ENCODE measurements at regions not wholly inside any gene's neighbourhood (a gene's known extent, or its start where the extent isn't known, plus 50 kb on each side); places are given as distances from the start of the nearest gene placed in this dataset.
"Not testable (repeated sequence)": the region's sequence is repeated elsewhere in the genome, so short reads cannot be mapped to it uniquely, and the experiment has no call there.

GRCh38 chr3:86830566-86830965, 160.4 kb downstream of the VGLL3 start:
- no peak overlapping the region for H3K27ac ChIP-seq (ENCODE audit: low read depth, low read length)
- no peaks in the 10 kb centered on the region for H3K36me3 ChIP-seq (ENCODE audit: insufficient read depth, low read length)
- H3K27me3 ChIP-seq (ENCODE audit: insufficient read depth, low read length): no peaks in the 10 kb centered on the region
- no peak overlapping the region for H3K4me3 ChIP-seq (ENCODE audit: low read length)
- no CpG with 5 or more reads among the region's 1 CpG for WGBS
- no peak overlapping the region for H3K9ac ChIP-seq (ENCODE audit: low read depth, low read length)
- H3K4me1 ChIP-seq (ENCODE audit: insufficient read depth, low read length): peaks cover 7% of the 10 kb centered on the region; the same call in 1 of the 2 replicates
- no peaks in the 10 kb centered on the region for H3K9me3 ChIP-seq (ENCODE audit: insufficient read depth, low read depth, low read length)

GRCh38 chr3:86828751-86829150, 162.2 kb downstream of the VGLL3 start:
- Histone ChIP-seq H3K9me3 (ENCODE audit: insufficient read depth, low read depth, low read length) (no peaks in the 10 kb centered on the region), H3K4me3 (ENCODE audit: low read length) (no peak overlapping the region), H3K4me1 (ENCODE audit: insufficient read depth, low read length) (peaks cover 7% of the 10 kb centered on the region; the same call in 1 of the 2 replicates), H3K9ac (ENCODE audit: low read depth, low read length) (no peak overlapping the region), H3K27ac (ENCODE audit: low read depth, low read length) (no peak overlapping the region), H3K27me3 (ENCODE audit: insufficient read depth, low read length) (no peaks in the 10 kb centered on the region), H3K36me3 (ENCODE audit: insufficient read depth, low read length) (no peaks in the 10 kb centered on the region)
- WGBS: 95% methylated on average over 3 of the region's 3 CpGs

- H3K27ac ChIP-seq (ENCODE audit: low read depth, low read length); H3K4me1 ChIP-seq (ENCODE audit: insufficient read depth, low read length); H3K27me3 ChIP-seq (ENCODE audit: insufficient read depth, low read length); H3K9me3 ChIP-seq (ENCODE audit: insufficient read depth, low read depth, low read length); H3K36me3 ChIP-seq (ENCODE audit: insufficient read depth, low read length); H3K4me3 ChIP-seq (ENCODE audit: low read length); H3K9ac ChIP-seq (ENCODE audit: low read depth, low read length): not testable (repeated sequence)
- 95% methylated on average over 10 of the region's 10 CpGs for WGBS
Observed at GRCh38 chr3:86827582-86827981, 163.4 kb downstream of the VGLL3 start.

- WGBS: 88% methylated on average over 4 of the region's 4 CpGs
- H3K9ac ChIP-seq (ENCODE audit: low read depth, low read length): no peak overlapping the region
- H3K4me3 ChIP-seq (ENCODE audit: low read length): no peak overlapping the region
- H3K4me1 ChIP-seq (ENCODE audit: insufficient read depth, low read length): peaks cover 7% of the 10 kb centered on the region; the same call in 1 of the 2 replicates
- H3K27me3 ChIP-seq (ENCODE audit: insufficient read depth, low read length): no peaks in the 10 kb centered on the region
- no peaks in the 10 kb centered on the region for H3K9me3 ChIP-seq (ENCODE audit: insufficient read depth, low read depth, low read length)
- H3K27ac ChIP-seq (ENCODE audit: low read depth, low read length): no peak overlapping the region
- H3K36me3 ChIP-seq (ENCODE audit: insufficient read depth, low read length): no peaks in the 10 kb centered on the region
Observed at GRCh38 chr3:86826292-86826691, 164.7 kb downstream of the VGLL3 start.

GRCh38 chr3:86815880-86816279, 175.1 kb downstream of the VGLL3 start:
- Histone ChIP-seq H3K36me3 (ENCODE audit: insufficient read depth, low read length) (no peaks in the 10 kb centered on the region), H3K27ac (ENCODE audit: low read depth, low read length) (peak overlapping the region; percentile 84), H3K9ac (ENCODE audit: low read depth, low read length) (no peak overlapping the region; the same call in 1 of the 2 replicates), H3K27me3 (ENCODE audit: insufficient read depth, low read length) (no peaks in the 10 kb centered on the region), H3K9me3 (ENCODE audit: insufficient read depth, low read depth, low read length) (no peaks in the 10 kb centered on the region), H3K4me3 (ENCODE audit: low read length) (no peak overlapping the region), H3K4me1 (ENCODE audit: insufficient read depth, low read length) (peaks cover 32% of the 10 kb centered on the region)

- Histone ChIP-seq H3K4me3 (ENCODE audit: low read length) (no peak overlapping the region), H3K27me3 (ENCODE audit: insufficient read depth, low read length) (no peaks in the 10 kb centered on the region), H3K27ac (ENCODE audit: low read depth, low read length) (peak overlapping the region; percentile 84), H3K4me1 (ENCODE audit: insufficient read depth, low read length) (peaks cover 32% of the 10 kb centered on the region), H3K36me3 (ENCODE audit: insufficient read depth, low read length) (no peaks in the 10 kb centered on the region), H3K9me3 (ENCODE audit: insufficient read depth, low read depth, low read length) (no peaks in the 10 kb centered on the region), H3K9ac (ENCODE audit: low read depth, low read length) (no peak overlapping the region; the same call in 1 of the 2 replicates)
- WGBS: 30% methylated on average over 4 of the region's 4 CpGs
Observed at GRCh38 chr3:86814918-86815655, 175.9 kb downstream of the VGLL3 start.

GRCh38 chr3:86814321-86814720, 176.6 kb downstream of the VGLL3 start:
- Histone ChIP-seq H3K27ac (ENCODE audit: low read depth, low read length) (peak overlapping the region; percentile 84), H3K9me3 (ENCODE audit: insufficient read depth, low read depth, low read length) (no peaks in the 10 kb centered on the region), H3K36me3 (ENCODE audit: insufficient read depth, low read length) (no peaks in the 10 kb centered on the region), H3K9ac (ENCODE audit: low read depth, low read length) (no peak overlapping the region), H3K4me1 (ENCODE audit: insufficient read depth, low read length) (peaks cover 32% of the 10 kb centered on the region), H3K4me3 (ENCODE audit: low read length) (no peak overlapping the region), H3K27me3 (ENCODE audit: insufficient read depth, low read length) (no peaks in the 10 kb centered on the region)
- 90% methylated on average over 4 of the region's 4 CpGs for WGBS

- Histone ChIP-seq H3K27me3 (ENCODE audit: insufficient read depth, low read length) (no peaks in the 10 kb centered on the region), H3K9me3 (ENCODE audit: insufficient read depth, low read depth, low read length) (0 out of 2 replicates have a peak, but pooled peaks cover 3% of the 10 kb centered on the region), H3K4me3 (ENCODE audit: low read length) (no peak overlapping the region), H3K9ac (ENCODE audit: low read depth, low read length) (no peak overlapping the region), H3K4me1 (ENCODE audit: insufficient read depth, low read length) (no peaks in the 10 kb centered on the region), H3K27ac (ENCODE audit: low read depth, low read length) (no peak overlapping the region), H3K36me3 (ENCODE audit: insufficient read depth, low read length) (no peaks in the 10 kb centered on the region)
- 90% methylated on average over 2 of the region's 3 CpGs for WGBS
Observed at GRCh38 chr3:86801921-86802320, 189.0 kb downstream of the VGLL3 start.

- H3K36me3 ChIP-seq (ENCODE audit: insufficient read depth, low read length): no peaks in the 10 kb centered on the region
- H3K27me3 ChIP-seq (ENCODE audit: insufficient read depth, low read length): no peaks in the 10 kb centered on the region
- H3K4me3 ChIP-seq (ENCODE audit: low read length): no peak overlapping the region
- no peak overlapping the region for H3K27ac ChIP-seq (ENCODE audit: low read depth, low read length)
- WGBS: no CpG with 5 or more reads among the region's 1 CpG
- H3K9ac ChIP-seq (ENCODE audit: low read depth, low read length): no peak overlapping the region
- H3K9me3 ChIP-seq (ENCODE audit: insufficient read depth, low read depth, low read length): no peaks in the 10 kb centered on the region
- no peaks in the 10 kb centered on the region for H3K4me1 ChIP-seq (ENCODE audit: insufficient read depth, low read length)
Observed at GRCh38 chr3:86801066-86801465, 189.9 kb downstream of the VGLL3 start.

- no peaks in the 10 kb centered on the region for H3K9me3 ChIP-seq (ENCODE audit: insufficient read depth, low read depth, low read length)
- H3K27ac ChIP-seq (ENCODE audit: low read depth, low read length): no peak overlapping the region
- 85% methylated on average over 3 of the region's 3 CpGs for WGBS
- no peaks in the 10 kb centered on the region for H3K27me3 ChIP-seq (ENCODE audit: insufficient read depth, low read length)
- no peaks in the 10 kb centered on the region for H3K36me3 ChIP-seq (ENCODE audit: insufficient read depth, low read length)
- no peak overlapping the region for H3K9ac ChIP-seq (ENCODE audit: low read depth, low read length)
- H3K4me3 ChIP-seq (ENCODE audit: low read length): no peak overlapping the region
- no peaks in the 10 kb centered on the region for H3K4me1 ChIP-seq (ENCODE audit: insufficient read depth, low read length)
Observed at GRCh38 chr3:86800116-86800515, 190.8 kb downstream of the VGLL3 start.

GRCh38 chr3:86797946-86798345, 193.0 kb downstream of the VGLL3 start:
- H3K4me3 ChIP-seq (ENCODE audit: low read length): no peak overlapping the region
- no peak overlapping the region for H3K27ac ChIP-seq (ENCODE audit: low read depth, low read length)
- H3K9ac ChIP-seq (ENCODE audit: low read depth, low read length): no peak overlapping the region
- WGBS: 80% methylated on average over 1 of the region's 1 CpG
- H3K36me3 ChIP-seq (ENCODE audit: insufficient read depth, low read length): no peaks in the 10 kb centered on the region
- H3K9me3 ChIP-seq (ENCODE audit: insufficient read depth, low read depth, low read length): no peaks in the 10 kb centered on the region
- no peaks in the 10 kb centered on the region for H3K27me3 ChIP-seq (ENCODE audit: insufficient read depth, low read length)
- H3K4me1 ChIP-seq (ENCODE audit: insufficient read depth, low read length): peaks cover 16% of the 10 kb centered on the region

All from HUES64 (cell line).